ENCODE measurements at regions not wholly inside any gene's neighbourhood (a gene's known extent, or its start where the extent isn't known, plus 50 kb on each side); places are given as distances from the start of the nearest gene placed in this dataset.

DNA sequence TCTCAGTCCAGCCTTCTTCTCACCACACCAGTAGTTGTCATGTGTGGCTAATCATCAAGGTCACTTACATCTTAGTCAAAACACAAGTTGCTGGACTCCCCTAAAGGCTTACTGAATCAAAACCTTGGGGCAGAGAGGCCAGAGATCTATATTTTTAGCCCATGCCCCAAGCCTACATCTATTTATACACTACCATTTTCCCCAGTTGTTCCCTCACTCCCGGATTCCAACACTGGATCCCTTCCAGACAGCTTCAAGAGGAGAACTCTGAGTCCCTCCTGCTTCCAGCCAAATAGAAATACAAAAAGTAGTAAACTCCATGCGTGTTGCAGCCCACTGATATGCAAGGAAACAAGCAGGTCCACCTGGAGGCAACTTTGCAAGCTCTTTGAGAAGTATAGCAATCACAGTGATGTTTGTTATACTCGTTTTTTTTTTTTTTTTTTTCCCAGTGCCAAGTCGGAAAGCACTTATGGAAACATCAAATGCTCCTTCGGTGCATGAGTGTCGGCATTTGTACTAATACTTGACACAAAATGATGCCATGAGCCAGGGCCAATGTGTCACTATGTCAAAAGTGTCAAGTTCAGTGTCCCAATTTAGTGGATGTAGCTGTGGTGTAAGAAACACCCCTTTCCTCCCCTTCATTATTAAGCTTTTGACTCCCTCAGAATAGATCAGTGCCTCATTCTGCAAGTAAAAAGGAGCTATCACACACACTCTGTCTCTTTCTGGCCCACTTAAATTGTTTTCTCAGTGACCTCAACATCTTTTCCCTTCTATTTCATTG lies 594.2 kb upstream of the SGCD start:
- TF ChIP-seq POLR2A (IDR thresholded peaks at IDR 0.05): no peak
- TF ChIP-seq CTCF (IDR thresholded peaks at IDR 0.05): no peak
